Bronchial epithelial cell (primary cell): ENCODE measurements at regions not wholly inside any gene's neighbourhood (a gene's known extent, or its start where the extent isn't known, plus 50 kb on each side); places are given as distances from the start of the nearest gene placed in this dataset.
"Not testable (repeated sequence)": the region's sequence is repeated elsewhere in the genome, so short reads cannot be mapped to it uniquely, and the experiment has no call there.

Experiments used
- DNase-seq: peaks from one replicate; pipeline ENCODE4 v3.0.0-alpha.2; 2010; ENCODE audit warnings: low read depth
- FAIRE-seq: peaks from 2 replicates; lab custom pipeline; 2011; peaks lifted over from hg19 to GRCh38; lab: Jason Lieb, UNC
- H3K27me3 ChIP-seq: 2 replicates; pipeline ENCODE4 v1.5.1; 2011; ENCODE audit warnings: low read length; ENCODE audit not compliant: control insufficient read depth, insufficient read depth
- H3K36me3 ChIP-seq: 2 replicates; pipeline ENCODE4 v1.5.1; 2011; ENCODE audit warnings: low read length; ENCODE audit not compliant: control insufficient read depth, insufficient read depth
- H3K4me3 ChIP-seq: 2 replicates; pipeline ENCODE4 v1.5.1; 2011; ENCODE audit warnings: mild to moderate bottlenecking, low read depth, low read length, control low read depth
- CTCF ChIP-seq: IDR thresholded peaks from 2 replicates; pipeline ENCODE4 v1.5.1; 2011; ENCODE audit warnings: mild to moderate bottlenecking, moderate library complexity, low read length, control low read depth, inconsistent platforms; ENCODE audit not compliant: insufficient read depth, severe bottlenecking

GRCh38 chr10:78225594-78225993 lies 191.9 kb downstream of the RPS24 start:
- no peak for TF ChIP-seq CTCF
- H3K4me3 ChIP-seq = no peak overlapping the region
- FAIRE-seq (no peak), DNase-seq (no peak)
- no peaks in the 10 kb centered on the region for H3K36me3 ChIP-seq
- no peaks in the 10 kb centered on the region for H3K27me3 ChIP-seq

- Histone ChIP-seq H3K27me3 (no peaks in the 10 kb centered on the region), H3K36me3 (no peaks in the 10 kb centered on the region), H3K4me3 (no peak overlapping the region)
- FAIRE-seq = no peak
- no peak for TF ChIP-seq CTCF
- DNase-seq = no peak
Observed at GRCh38 chr10:78229489-78229888, 195.8 kb downstream of the RPS24 start.

- TF ChIP-seq CTCF = no peak
- Histone ChIP-seq H3K27me3 (peaks cover under 1% of the 10 kb centered on the region), H3K4me3 (no peak overlapping the region), H3K36me3 (no peaks in the 10 kb centered on the region)
- FAIRE-seq (no peak), DNase-seq (no peak)
Observed at GRCh38 chr10:78229950-78230675, 196.4 kb downstream of the RPS24 start.

- H3K36me3 ChIP-seq = no peaks in the 10 kb centered on the region
- no peak overlapping the region for H3K4me3 ChIP-seq
- DNase-seq = no peak
- FAIRE-seq = no peak
- no peak for TF ChIP-seq CTCF
- peaks cover 2% of the 10 kb centered on the region for H3K27me3 ChIP-seq
Observed at GRCh38 chr10:78231327-78231726, 197.7 kb downstream of the RPS24 start.

GRCh38 chr10:78231939-78232338 lies 198.3 kb downstream of the RPS24 start:
- no peak overlapping the region for H3K4me3 ChIP-seq
- DNase-seq = no peak
- no peak for FAIRE-seq
- no peaks in the 10 kb centered on the region for H3K36me3 ChIP-seq
- H3K27me3 ChIP-seq = peaks cover 2% of the 10 kb centered on the region
- peak; percentile 12 for TF ChIP-seq CTCF

- H3K36me3 ChIP-seq = no peaks in the 10 kb centered on the region
- peaks cover 4% of the 10 kb centered on the region for H3K27me3 ChIP-seq
- no peak for TF ChIP-seq CTCF
- FAIRE-seq (no peak), DNase-seq (no peak)
- H3K4me3 ChIP-seq = no peak overlapping the region
Observed at GRCh38 chr10:78236416-78237015, 202.9 kb downstream of the RPS24 start.

- H3K36me3 ChIP-seq, H3K4me3 ChIP-seq, FAIRE-seq, DNase-seq, H3K27me3 ChIP-seq: not testable (repeated sequence)
Observed at GRCh38 chr10:78237951-78238350, 204.3 kb downstream of the RPS24 start.
